Fibroblast of lung (primary cell): ENCODE measurements at regions not wholly inside any gene's neighbourhood (a gene's known extent, or its start where the extent isn't known, plus 50 kb on each side); places are given as distances from the start of the nearest gene placed in this dataset.

Experiments used
- CTCF ChIP-seq, 2 donors: IDR thresholded peaks in 1 of 2; conservative IDR thresholded peaks in 1 of 2; 1 replicate in 1 of 2; 2 replicates in 1 of 2; pipeline ENCODE4 v1.5.1; 2011 to 2012; ENCODE audit warnings: low read length in 2 of 2, control low read depth in 1 of 2, inconsistent platforms in 1 of 2, low read depth in 1 of 2, mild to moderate bottlenecking in 1 of 2
- EZH2 ChIP-seq: IDR thresholded peaks from 2 replicates; pipeline ENCODE4 v1.5.1; 2012; ENCODE audit warnings: low read length, control low read depth, mild to moderate bottlenecking; ENCODE audit errors: missing control alignments

GRCh38 chr12:127559349-127560040 lies 707.5 kb upstream of the TMEM132C start:
- peak; percentile 43 to 64 for TF ChIP-seq CTCF (conservative IDR thresholded peaks at IDR 0.05 in 1 of 2, IDR thresholded peaks at IDR 0.05 in 1 of 2; ENCODE audit: low read depth in 1 of 2, low read length in 2 of 2)
- TF ChIP-seq EZH2 = no peak
